ENCODE measurements at regions not wholly inside any gene's neighbourhood (a gene's known extent, or its start where the extent isn't known, plus 50 kb on each side); places are given as distances from the start of the nearest gene placed in this dataset.

DNA sequence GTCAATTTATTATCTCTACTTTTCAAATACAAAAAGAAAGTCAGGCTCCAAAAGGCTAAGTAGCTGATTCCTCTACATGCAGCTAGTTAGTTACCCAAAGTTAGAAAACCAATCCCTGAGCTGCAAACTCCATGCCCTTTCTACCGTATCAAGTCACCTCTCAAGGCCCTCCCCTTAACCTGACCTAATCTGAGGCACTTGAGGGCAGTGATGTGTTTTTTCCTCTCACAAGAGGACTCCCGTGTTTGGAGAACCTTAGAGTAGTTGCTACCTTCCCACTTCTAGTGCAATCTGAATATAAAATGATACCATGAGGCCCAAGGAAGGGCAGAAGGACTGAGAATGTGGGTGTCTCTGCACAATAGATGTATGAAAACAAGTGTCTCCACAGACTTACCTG, 907.9 kb upstream of the CELF4 start:
- TF ChIP-seq CTCF (IDR thresholded peaks at IDR 0.05; ENCODE audit: low read depth, low read length) = no peak
- TF ChIP-seq MAX (IDR thresholded peaks at IDR 0.05; ENCODE audit: low read depth, low read length) = no peak
- no peak for TF ChIP-seq MYC (IDR thresholded peaks at IDR 0.05; ENCODE audit: low read depth, low read length)
- TF ChIP-seq POLR2A (IDR thresholded peaks at IDR 0.05; ENCODE audit: extremely low read depth, insufficient read length) = no peak
- no peak overlapping the region for H3K4me3 ChIP-seq (ENCODE audit: low read depth, low read length)
- DNase-seq (ENCODE audit: low read depth) = no peak

DNA sequence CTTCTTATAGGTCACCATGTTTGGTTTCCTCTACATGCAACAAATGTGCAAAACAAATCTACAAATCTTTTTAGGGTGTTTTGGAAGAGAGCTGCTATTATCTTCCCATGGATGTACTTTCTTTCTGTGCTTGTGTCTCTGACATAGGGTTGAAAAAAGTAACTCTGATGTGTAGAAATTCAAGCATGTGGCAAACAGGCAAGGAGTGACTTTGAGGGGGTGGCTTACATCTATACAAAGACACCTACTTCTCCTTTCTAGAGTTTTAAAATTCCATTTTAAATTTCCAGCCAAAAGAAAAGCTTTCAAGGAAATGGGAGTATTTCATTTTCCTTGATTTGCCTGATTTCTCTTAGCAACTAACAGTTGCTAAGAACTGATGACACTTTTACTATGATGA, 904.8 kb upstream of the CELF4 start:
- DNase-seq (ENCODE audit: low read depth) = no peak
- H3K4me3 ChIP-seq (ENCODE audit: low read depth, low read length) = no peak overlapping the region
- TF ChIP-seq POLR2A (IDR thresholded peaks at IDR 0.05; ENCODE audit: extremely low read depth, insufficient read length) (no peak), CTCF (IDR thresholded peaks at IDR 0.05; ENCODE audit: low read depth, low read length) (no peak), MAX (IDR thresholded peaks at IDR 0.05; ENCODE audit: low read depth, low read length) (no peak), MYC (IDR thresholded peaks at IDR 0.05; ENCODE audit: low read depth, low read length) (no peak)

DNA sequence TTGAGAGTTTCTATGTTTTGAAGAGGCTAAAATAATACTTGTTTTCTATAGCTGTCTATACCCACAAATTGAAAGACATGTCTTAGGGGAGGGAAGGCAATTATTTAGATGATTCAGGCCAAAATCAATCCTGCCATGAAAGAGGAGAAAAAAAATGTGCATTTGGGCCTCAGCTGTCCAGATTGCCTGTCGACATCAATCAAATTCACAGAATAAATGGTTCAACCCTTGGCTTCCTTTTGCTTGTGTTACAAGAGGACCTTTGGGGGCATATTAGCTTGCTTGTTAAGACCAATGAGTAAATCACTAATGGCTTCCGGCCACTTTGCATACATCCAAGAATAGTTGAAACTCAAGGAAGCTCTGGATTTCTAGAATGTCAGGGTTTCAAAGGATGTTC, 900.8 kb upstream of the CELF4 start:
- H3K4me3 ChIP-seq (ENCODE audit: low read depth, low read length) = no peak overlapping the region
- TF ChIP-seq CTCF (IDR thresholded peaks at IDR 0.05; ENCODE audit: low read depth, low read length) = no peak
- no peak for DNase-seq (ENCODE audit: low read depth)

- H3K4me3 ChIP-seq (ENCODE audit: low read depth, low read length) = no peak overlapping the region
- no peak for DNase-seq (ENCODE audit: low read depth)
- TF ChIP-seq POLR2A (IDR thresholded peaks at IDR 0.05; ENCODE audit: extremely low read depth, insufficient read length) = no peak
- no peak for TF ChIP-seq MYC (IDR thresholded peaks at IDR 0.05; ENCODE audit: low read depth, low read length)
- TF ChIP-seq CTCF (IDR thresholded peaks at IDR 0.05; ENCODE audit: low read depth, low read length) = no peak
- TF ChIP-seq MAX (IDR thresholded peaks at IDR 0.05; ENCODE audit: low read depth, low read length) = no peak
Observed at GRCh38 chr18:38464024-38464423, 898.4 kb upstream of the CELF4 start.

DNA sequence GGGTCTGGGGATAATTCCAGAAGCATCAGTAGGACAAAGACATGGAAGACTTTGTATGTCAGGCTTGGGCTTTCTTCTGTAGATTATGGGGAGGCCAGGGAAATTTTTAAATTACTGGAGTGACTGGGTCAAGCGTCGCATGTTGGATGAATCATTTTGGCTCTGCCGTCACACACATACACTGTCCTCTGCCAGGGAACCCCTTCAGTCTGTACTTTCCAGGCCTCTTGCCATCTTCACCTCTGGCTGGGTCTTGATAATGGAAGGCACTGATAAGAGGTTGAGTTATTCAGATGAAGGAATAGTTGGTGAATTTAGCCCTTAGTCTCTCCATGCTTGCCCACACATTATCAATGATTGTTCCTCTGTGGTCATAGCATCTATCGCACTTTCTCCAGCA, 895.1 kb upstream of the CELF4 start:
- no peak overlapping the region for H3K4me3 ChIP-seq (ENCODE audit: low read depth, low read length)
- TF ChIP-seq MAX (IDR thresholded peaks at IDR 0.05; ENCODE audit: low read depth, low read length) (no peak), CTCF (IDR thresholded peaks at IDR 0.05; ENCODE audit: low read depth, low read length) (no peak), MYC (IDR thresholded peaks at IDR 0.05; ENCODE audit: low read depth, low read length) (no peak), POLR2A (IDR thresholded peaks at IDR 0.05; ENCODE audit: extremely low read depth, insufficient read length) (no peak)
- no peak for DNase-seq (ENCODE audit: low read depth)
